Thyroid gland (tissue), 4 donors: ENCODE measurements at regions not wholly inside any gene's neighbourhood (a gene's known extent, or its start where the extent isn't known, plus 50 kb on each side); places are given as distances from the start of the nearest gene placed in this dataset.

Experiments
- POLR2A ChIP-seq, 2 donors: fragments of 450-650 bp; IDR thresholded peaks; one replicate each; pipeline ENCODE4 v1.6.1; 2017; ENCODE audit warnings: antibody characterized with exemption in 2 of 2, mild to moderate bottlenecking in 2 of 2, moderate library complexity in 1 of 2
- TF ChIP-seq, protein P1 (sequence below), 6 experiments: fragments of 200-600 bp in 3 of 6; fragments of 450-650 bp in 3 of 6; sonication (generic) in 3 of 6; IDR thresholded peaks; one replicate each; pipeline ENCODE4 v1.5.1; 2016 to 2019; ENCODE audit warnings: antibody characterized with exemption in 6 of 6, mild to moderate bottlenecking in 2 of 6, inconsistent platforms in 1 of 6, moderate library complexity in 1 of 6

GRCh38 chr20:53834749-53835148 is 235.6 kb downstream of the BCAS1 start:
- TF ChIP-seq, protein P1, sequence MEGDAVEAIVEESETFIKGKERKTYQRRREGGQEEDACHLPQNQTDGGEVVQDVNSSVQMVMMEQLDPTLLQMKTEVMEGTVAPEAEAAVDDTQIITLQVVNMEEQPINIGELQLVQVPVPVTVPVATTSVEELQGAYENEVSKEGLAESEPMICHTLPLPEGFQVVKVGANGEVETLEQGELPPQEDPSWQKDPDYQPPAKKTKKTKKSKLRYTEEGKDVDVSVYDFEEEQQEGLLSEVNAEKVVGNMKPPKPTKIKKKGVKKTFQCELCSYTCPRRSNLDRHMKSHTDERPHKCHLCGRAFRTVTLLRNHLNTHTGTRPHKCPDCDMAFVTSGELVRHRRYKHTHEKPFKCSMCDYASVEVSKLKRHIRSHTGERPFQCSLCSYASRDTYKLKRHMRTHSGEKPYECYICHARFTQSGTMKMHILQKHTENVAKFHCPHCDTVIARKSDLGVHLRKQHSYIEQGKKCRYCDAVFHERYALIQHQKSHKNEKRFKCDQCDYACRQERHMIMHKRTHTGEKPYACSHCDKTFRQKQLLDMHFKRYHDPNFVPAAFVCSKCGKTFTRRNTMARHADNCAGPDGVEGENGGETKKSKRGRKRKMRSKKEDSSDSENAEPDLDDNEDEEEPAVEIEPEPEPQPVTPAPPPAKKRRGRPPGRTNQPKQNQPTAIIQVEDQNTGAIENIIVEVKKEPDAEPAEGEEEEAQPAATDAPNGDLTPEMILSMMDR (IDR thresholded peaks at IDR 0.05), result no peak
- no peak for TF ChIP-seq POLR2A (IDR thresholded peaks at IDR 0.05)
